RPMI7951 (cell line): ENCODE measurements at regions not wholly inside any gene's neighbourhood (a gene's known extent, or its start where the extent isn't known, plus 50 kb on each side); places are given as distances from the start of the nearest gene placed in this dataset.
A peak's percentile ranks its signal among the peaks of the same experiment; 100 is the strongest.
"Not testable (repeated sequence)": the region's sequence is repeated elsewhere in the genome, so short reads cannot be mapped to it uniquely, and the experiment has no call there.

Experiments
- DNase-seq: peaks from one replicate; pipeline ENCODE4 v3.0.0-alpha.2; 2012; ENCODE audit warnings: low read depth

- DNase-seq, result peak; percentile 29
Measured at GRCh38 chr20:1810926-1811620, 84.1 kb upstream of the SIRPA start.

- DNase-seq, result no peak
Measured at GRCh38 chr20:1810572-1810925, 84.7 kb upstream of the SIRPA start.

DNA sequence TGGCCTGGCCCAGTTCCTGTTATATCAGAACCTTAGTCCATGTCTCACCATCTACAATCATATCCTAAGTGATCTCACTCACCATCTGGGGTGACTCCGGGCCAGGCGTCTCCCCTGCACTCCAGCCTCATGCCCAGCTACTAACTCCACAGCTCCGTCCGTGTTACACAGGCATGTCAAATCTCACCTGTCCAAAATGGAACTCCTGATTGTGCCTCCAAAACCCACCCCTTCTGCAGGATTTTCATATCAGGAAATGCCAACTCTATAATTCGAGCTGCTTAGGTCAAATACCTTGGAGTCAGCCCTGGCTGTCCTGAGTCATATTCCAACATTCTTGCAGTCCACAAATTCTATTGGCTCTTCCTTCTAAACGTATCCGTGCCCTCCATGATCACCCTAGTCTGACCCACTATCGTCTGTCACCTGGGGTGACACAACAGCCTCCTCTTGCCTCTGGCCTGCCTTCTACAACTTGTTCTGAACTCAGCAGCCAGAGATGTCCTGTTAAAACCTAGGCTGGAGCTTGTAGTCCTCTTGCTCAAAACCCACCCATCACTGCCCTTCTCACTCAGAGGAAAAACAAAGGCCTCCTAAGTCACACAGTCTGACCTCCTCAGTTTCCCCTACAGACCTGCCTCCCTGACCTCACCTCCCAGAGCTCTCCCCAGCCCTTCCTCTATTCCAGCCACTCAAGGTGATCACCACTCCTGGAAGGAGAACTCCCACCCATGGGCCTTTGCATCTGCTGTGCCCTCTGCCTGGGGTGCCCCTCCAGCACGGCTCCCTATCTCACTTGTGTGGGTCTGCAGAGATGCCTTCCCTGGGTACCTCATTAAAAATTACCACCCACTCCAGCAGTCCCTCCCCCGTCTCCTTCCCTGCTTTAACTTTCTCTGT, 85.3 kb upstream of the SIRPA start:
- DNase-seq, result peak; percentile 62

DNA sequence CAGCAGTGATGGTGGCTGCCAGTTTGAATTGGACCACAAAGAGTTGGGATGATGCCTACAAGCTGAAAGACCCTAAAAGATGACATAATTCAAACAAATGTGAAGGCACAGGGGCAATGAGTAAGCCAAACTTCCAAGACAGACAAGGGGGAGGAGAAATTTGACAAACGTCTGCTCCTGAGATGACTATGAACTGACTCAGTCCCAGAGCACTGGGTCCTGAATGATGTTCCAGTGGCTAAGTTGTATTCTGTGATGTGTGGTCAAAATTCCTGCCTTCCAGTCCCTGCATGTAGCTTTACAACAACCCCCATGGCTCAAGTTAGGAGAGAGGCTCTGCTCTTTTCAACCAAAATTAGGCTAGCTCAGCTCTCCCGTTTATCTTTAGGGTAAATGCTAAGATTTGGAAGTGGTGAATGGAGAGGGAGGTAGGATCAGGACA, 86.1 kb upstream of the SIRPA start:
- peak; percentile 93 for DNase-seq

DNA sequence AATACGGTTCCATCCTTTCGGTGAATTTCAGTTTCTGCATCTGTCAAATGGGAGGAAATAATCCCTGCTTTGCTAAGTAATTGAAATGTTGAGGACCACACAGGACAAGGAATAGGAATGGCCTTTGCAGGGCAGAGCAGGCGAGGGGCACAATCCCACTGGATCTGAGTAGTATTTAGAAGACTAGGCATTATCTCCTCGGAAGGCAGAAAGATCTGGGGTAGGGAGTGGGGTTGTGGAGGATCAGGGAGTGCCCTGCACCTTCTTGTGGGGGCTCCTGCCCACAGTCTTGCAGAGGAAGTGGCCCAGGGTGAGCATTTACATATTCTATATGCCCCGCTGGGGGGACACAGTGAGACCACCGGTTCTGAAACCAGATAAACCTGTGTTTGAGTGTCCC, 87.1 kb upstream of the SIRPA start:
- no peak for DNase-seq

DNA sequence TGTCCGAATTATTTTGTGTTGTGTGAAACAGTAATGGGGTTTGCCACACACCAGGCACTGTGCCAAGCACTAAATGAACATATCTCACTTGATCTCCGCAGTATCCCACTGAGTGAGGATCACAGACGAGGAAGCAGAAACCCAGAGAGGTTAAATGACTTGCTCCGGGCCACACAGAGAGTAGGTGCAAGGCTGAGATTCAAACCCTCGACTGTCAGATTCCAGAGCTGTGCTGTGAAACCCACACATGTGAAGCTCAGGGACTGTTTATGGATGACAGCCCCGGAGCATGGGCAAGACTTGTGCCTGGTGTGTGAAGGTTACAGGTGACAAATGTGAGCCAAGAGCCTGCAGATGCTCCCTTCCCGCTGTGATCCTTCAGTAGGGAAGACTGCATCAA, 87.8 kb upstream of the SIRPA start:
- DNase-seq, result no peak

- DNase-seq, result no peak
Measured at GRCh38 chr20:1806456-1806855, 88.8 kb upstream of the SIRPA start.

GRCh38 chr20:1805816-1806215, 89.4 kb upstream of the SIRPA start:
- no peak for DNase-seq

- no peak for DNase-seq
Measured at GRCh38 chr20:1805161-1805581, 90.0 kb upstream of the SIRPA start.

DNA sequence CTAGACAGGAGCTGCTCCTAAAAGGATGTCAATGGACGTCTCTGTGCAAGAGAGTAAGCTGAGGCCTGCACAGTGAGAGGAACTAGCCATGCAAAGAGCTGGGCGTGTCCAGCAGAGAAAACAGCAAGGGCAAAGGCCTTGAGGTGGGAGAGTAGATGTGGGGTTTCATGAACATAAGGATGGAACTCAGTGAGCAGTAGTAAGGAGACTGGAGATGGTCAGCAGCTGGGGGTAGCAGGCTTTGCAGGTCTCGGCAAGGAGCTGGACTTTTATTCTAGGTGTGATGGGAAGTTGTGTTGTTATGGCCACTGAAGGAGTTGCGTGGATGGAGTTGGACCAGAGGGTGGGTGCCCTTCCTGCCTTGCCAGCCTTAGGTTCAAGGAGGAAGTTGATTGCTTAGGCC, 90.7 kb upstream of the SIRPA start:
- no peak for DNase-seq

DNA sequence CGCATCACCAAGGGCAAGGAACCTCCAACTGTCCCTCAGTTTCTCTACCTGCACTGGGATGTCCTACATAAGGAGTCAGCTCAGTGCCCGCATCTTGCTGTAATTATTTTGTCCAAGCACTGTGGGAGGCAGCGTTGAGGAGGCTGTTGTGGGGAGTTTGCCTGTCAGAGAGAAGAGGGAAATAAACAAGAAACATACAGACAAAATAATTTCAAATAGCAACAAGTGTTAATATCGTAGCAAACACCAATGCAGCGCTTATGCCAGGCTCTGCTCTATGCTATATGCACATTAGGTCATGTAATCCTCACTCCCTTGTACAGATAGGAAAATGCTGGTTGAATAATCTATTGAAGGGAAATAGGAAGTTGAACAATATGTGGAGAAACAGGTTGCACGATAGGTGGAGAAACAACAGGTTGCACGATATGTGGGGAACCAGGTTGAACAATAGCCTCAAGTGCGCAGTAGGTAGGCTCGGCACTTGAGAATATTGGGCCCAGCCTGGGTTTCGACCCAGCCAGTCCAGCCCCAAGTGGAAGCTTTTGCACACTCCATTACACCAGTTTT, 91.2 kb upstream of the SIRPA start:
- no peak for DNase-seq

DNA sequence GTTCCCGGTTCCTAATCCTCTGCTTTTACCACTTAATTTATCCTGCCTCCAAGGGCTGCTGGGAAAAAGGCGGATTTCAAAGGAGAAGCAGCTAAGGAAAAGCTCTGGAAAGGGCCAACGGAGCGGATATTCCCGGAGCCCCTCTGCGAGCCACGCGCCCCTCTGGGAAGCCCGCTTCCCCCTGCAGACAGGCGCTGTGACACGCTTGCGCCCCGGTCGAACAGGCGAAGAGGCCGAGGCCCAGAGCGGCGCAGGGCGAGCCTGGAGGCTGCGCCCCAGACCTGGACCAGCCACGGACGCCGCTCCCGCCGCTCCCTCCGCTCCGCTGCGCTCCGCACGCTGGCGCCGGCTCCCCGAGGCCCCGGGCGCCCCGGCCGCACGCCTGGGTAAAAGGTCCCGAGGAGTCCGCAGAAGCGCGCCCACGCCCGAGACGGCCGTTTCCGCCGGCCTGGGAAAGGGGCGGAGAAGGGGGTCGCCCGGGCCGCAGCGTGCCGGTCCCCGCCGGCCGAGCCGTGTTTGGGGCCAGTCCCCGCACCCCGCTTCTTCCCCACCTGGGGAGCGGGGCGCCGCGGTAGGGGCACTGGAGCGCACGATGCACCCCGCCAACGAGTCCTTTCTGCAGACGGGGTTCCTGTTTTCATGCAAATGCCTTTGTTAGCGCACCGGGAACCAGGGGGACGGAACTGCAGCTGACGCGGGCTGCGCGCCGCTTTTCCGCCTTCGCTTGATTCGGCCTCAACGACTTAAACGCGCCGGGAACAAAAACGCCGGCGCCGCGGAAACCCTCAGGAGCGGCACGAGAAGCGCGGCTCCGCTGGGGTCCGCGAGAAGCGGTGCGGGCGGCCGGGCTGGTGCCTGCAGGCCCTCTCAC, 91.9 kb upstream of the SIRPA start:
- DNase-seq, result peak; percentile 43

- DNase-seq, result peak; percentile 67
Measured at GRCh38 chr20:1802385-1803060, 92.7 kb upstream of the SIRPA start.

- no peak for DNase-seq
Measured at GRCh38 chr20:1801929-1802306, 93.3 kb upstream of the SIRPA start.

GRCh38 chr20:1801225-1801928, 93.8 kb upstream of the SIRPA start:
- no peak for DNase-seq

DNA sequence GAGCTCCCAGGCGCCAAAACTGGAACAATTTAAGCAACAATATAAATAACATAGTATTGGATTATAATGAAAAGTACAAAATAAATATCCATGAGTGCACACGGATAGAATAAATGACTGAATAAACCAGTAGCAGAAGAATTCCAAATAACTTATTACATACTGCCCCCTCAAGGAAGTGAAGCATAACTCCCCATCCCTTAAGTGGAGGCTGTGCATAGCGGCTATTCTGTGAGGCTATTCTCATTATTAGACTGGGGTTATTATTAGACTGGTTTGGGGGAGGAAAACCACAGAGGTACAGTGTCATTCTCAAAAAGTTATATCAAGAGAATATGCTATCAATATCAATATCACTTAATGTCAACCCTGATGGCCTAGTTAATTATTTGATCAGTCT, 94.4 kb upstream of the SIRPA start:
- peak; percentile 58 for DNase-seq

- DNase-seq, result no peak
Measured at GRCh38 chr20:1800180-1800579, 95.0 kb upstream of the SIRPA start.

- not testable (repeated sequence) for DNase-seq
Measured at GRCh38 chr20:1799746-1800145, 95.5 kb upstream of the SIRPA start.

DNA sequence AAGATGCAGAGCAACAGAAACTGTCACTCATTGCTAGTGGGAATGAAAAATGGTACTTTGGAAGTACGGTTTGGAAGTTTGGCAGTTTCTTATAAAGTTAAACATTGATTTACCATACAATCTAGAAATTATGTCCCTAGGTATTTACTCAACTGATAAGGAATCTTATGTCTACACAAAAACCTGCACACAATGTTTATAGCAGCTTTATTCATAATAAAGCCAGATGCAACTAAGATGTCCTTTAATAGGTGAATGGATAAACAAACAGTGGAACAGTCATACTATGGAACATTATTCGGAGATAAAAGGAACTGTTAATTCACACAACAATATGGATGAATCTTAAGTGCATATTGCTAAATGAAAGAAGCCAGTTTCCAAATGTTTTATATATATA, 96.2 kb upstream of the SIRPA start:
- no peak for DNase-seq

- DNase-seq, result no peak
Measured at GRCh38 chr20:1793821-1794220, 101.4 kb upstream of the SIRPA start.

DNA sequence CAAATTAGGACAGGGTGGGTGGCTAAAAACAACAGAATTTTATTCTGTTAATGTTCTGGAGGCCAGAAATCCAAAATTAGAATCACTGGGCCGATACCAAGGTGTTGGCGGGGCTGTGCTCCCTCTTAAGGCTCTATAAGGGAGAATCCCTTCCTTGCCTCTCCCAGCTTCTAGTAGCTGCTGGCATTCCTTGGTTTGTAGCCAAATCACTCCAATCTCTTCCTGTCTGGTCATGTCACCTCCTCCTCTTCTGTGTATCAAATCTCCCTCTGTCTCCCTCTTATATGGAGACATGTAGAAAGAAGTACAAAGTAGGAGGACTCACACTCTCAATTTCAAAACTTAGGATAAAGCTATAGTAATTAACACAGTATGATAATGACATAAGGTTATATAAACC, 102.9 kb upstream of the SIRPA start:
- peak; percentile 45 for DNase-seq
